DOHH2 (cell line): ENCODE measurements at regions not wholly inside any gene's neighbourhood (a gene's known extent, or its start where the extent isn't known, plus 50 kb on each side); places are given as distances from the start of the nearest gene placed in this dataset.

Source experiments
- CTCF ChIP-seq: fragments of 200-600 bp; sonication (generic); IDR thresholded peaks from one replicate; pipeline ENCODE4 v1.5.1; 2014; ENCODE audit warnings: antibody characterized with exemption, mild to moderate bottlenecking, low read depth, low read length; ENCODE audit not compliant: poor library complexity, severe bottlenecking
- EZH2phosphoT487 ChIP-seq: fragments of 200-600 bp; sonication (generic); IDR thresholded peaks from 2 replicates; pipeline ENCODE4 v1.6.1; 2017; ENCODE audit warnings: borderline replicate concordance, mild to moderate bottlenecking, antibody characterized with exemption, low read length, moderate library complexity, mixed read lengths

- no peak for TF ChIP-seq CTCF
- no peak for TF ChIP-seq EZH2phosphoT487
Observed at GRCh38 chr6:28635547-28636158, 110.0 kb downstream of the GPX5 start.
